GM23338 (cell line): ENCODE measurements at regions not wholly inside any gene's neighbourhood (a gene's known extent, or its start where the extent isn't known, plus 50 kb on each side); places are given as distances from the start of the nearest gene placed in this dataset.
"Not testable (repeated sequence)": the region's sequence is repeated elsewhere in the genome, so short reads cannot be mapped to it uniquely, and the experiment has no call there.

ENCODE experiments used
- ATAC-seq: fragments of 200-7000 bp; cut with Tn5 transposase; 3 replicates; pipeline ENCODE4 v1.9.1; 2020
- DNase-seq: peaks from one replicate; pipeline ENCODE4 v3.0.0-alpha.2; 2015; ENCODE audit warnings: low spot score
- H2AFZ ChIP-seq: fragments of 200-600 bp; sonication (generic); 2 replicates; pipeline ENCODE4 v1.8.0; 2016; ENCODE audit warnings: antibody characterized with exemption, mild to moderate bottlenecking, moderate library complexity
- H3F3A ChIP-seq: fragments of 200-600 bp; sonication (generic); replicated peaks from 2 replicates; pipeline ENCODE4 v1.8.0; 2017; ENCODE audit warnings: antibody characterized with exemption, mixed run types, low read depth
- H3K27ac ChIP-seq: fragments of 200-600 bp; sonication (generic); 2 replicates; pipeline ENCODE4 v1.6.1; 2016; ENCODE audit warnings: low read depth
- H3K27me3 ChIP-seq: fragments of 200-600 bp; sonication (generic); 2 replicates; pipeline ENCODE4 v1.8.0; 2016; ENCODE audit warnings: mild to moderate bottlenecking, mixed run types, moderate library complexity; ENCODE audit not compliant: insufficient read depth
- H3K36me3 ChIP-seq: fragments of 200-600 bp; sonication (generic); 2 replicates; pipeline ENCODE4 v1.8.0; 2016; ENCODE audit warnings: mild to moderate bottlenecking; ENCODE audit not compliant: insufficient read depth
- H3K4me1 ChIP-seq: fragments of 200-600 bp; sonication (generic); 2 replicates; pipeline ENCODE4 v1.8.0; 2016; ENCODE audit warnings: mild to moderate bottlenecking, moderate library complexity; ENCODE audit not compliant: insufficient read depth
- H3K4me2 ChIP-seq: fragments of 200-600 bp; sonication (generic); 2 replicates; pipeline ENCODE4 v1.7.1; 2017; ENCODE audit warnings: mixed run types
- H3K4me3 ChIP-seq: fragments of 200-600 bp; sonication (generic); 2 replicates; pipeline ENCODE4 v1.6.1; 2016; ENCODE audit warnings: mixed run types
- H3K79me2 ChIP-seq: fragments of 200-600 bp; sonication (generic); replicated peaks from 2 replicates; pipeline ENCODE4 v1.8.0; 2017; ENCODE audit warnings: mild to moderate bottlenecking; ENCODE audit not compliant: insufficient read depth
- H3K9me2 ChIP-seq: fragments of 200-600 bp; sonication (generic); 2 replicates; pipeline ENCODE4 v1.8.0; 2017; ENCODE audit not compliant: insufficient read depth
- H4K20me1 ChIP-seq: fragments of 200-600 bp; sonication (generic); replicated peaks from 2 replicates; pipeline ENCODE4 v1.8.0; 2017; ENCODE audit warnings: mild to moderate bottlenecking; ENCODE audit not compliant: insufficient read depth
- H3K27ac Mint-ChIP-seq: 2 replicates; pipeline ENCODE4 v1.8.0; 2020; ENCODE audit warnings: inconsistent platforms, mild to moderate bottlenecking, moderate library complexity, mixed read lengths
- H3K27me3 Mint-ChIP-seq: 3 replicates; pipeline ENCODE4 v1.8.0; 2022; ENCODE audit warnings: low read depth, mild to moderate bottlenecking, moderate library complexity, mixed read lengths, inconsistent platforms; ENCODE audit not compliant: insufficient read depth, poor library complexity
- H3K36me3 Mint-ChIP-seq: 3 replicates; pipeline ENCODE4 v1.8.0; 2021; ENCODE audit warnings: low read depth, mild to moderate bottlenecking, inconsistent platforms, moderate library complexity, mixed read lengths
- H3K4me1 Mint-ChIP-seq: 3 replicates; pipeline ENCODE4 v1.8.0; 2020; ENCODE audit warnings: mild to moderate bottlenecking, inconsistent platforms, mixed read lengths
- H3K4me3 Mint-ChIP-seq: 3 replicates; pipeline ENCODE4 v1.8.0; 2021; ENCODE audit warnings: moderate library complexity, mild to moderate bottlenecking, inconsistent platforms, mixed read lengths
- H3K9me3 Mint-ChIP-seq: 3 replicates; pipeline ENCODE4 v1.8.0; 2020; ENCODE audit warnings: moderate library complexity, mild to moderate bottlenecking, inconsistent platforms, mixed read lengths
- CREB1 ChIP-seq: fragments of 250-450 bp; sonication (Bioruptor Pico); IDR thresholded peaks from 2 replicates; pipeline ENCODE4 v1.5.0; 2020; ENCODE audit warnings: low read depth, mild to moderate bottlenecking, moderate library complexity
- EZH2 ChIP-seq: fragments of 200-600 bp; sonication (generic); IDR thresholded peaks from one replicate; pipeline ENCODE4 v1.8.0; 2017; ENCODE audit warnings: antibody characterized with exemption, mild to moderate bottlenecking, low read depth; ENCODE audit not compliant: unreplicated experiment
- EZH2phosphoT487 ChIP-seq: fragments of 200-600 bp; sonication (generic); IDR thresholded peaks from one replicate; pipeline ENCODE4 v1.8.1; 2018; ENCODE audit warnings: antibody characterized with exemption; ENCODE audit not compliant: unreplicated experiment
- JUNB ChIP-seq: IDR thresholded peaks from one replicate; pipeline ENCODE4 v1.6.1; 2016; ENCODE audit warnings: antibody characterized with exemption; ENCODE audit not compliant: unreplicated experiment
- NANOG ChIP-seq: IDR thresholded peaks from 2 replicates; pipeline ENCODE4 v1.6.1; 2016; ENCODE audit warnings: antibody characterized with exemption, borderline replicate concordance
- STAT1 ChIP-seq: IDR thresholded peaks from one replicate; pipeline ENCODE4 v1.6.1; 2016; ENCODE audit warnings: antibody characterized with exemption; ENCODE audit not compliant: unreplicated experiment
- TF ChIP-seq, protein P1 (sequence below), 2 experiments: fragments of 200-600 bp in 1 of 2; sonication (generic) in 1 of 2; conservative IDR thresholded peaks; 2 replicates each; pipeline versions ENCODE4 v1.5.1 to v1.6.1; 2016 to 2017; ENCODE audit warnings: antibody characterized with exemption in 2 of 2, low read depth in 2 of 2, mild to moderate bottlenecking in 2 of 2, moderate library complexity in 1 of 2
- TF ChIP-seq, protein P2 (sequence below): IDR thresholded peaks from 2 replicates; pipeline ENCODE4 v1.6.1; 2016; ENCODE audit warnings: antibody characterized with exemption
- TF ChIP-seq, protein P3 (sequence below): fragments of 250-450 bp; sonication (Bioruptor Pico); IDR thresholded peaks from 2 replicates; pipeline ENCODE4 v1.5.0; 2020; ENCODE audit warnings: mild to moderate bottlenecking, moderate library complexity
- TF ChIP-seq, protein P4 (sequence below): IDR thresholded peaks from one replicate; pipeline ENCODE4 v1.6.1; 2018; ENCODE audit warnings: antibody characterized with exemption; ENCODE audit not compliant: unreplicated experiment

DNA sequence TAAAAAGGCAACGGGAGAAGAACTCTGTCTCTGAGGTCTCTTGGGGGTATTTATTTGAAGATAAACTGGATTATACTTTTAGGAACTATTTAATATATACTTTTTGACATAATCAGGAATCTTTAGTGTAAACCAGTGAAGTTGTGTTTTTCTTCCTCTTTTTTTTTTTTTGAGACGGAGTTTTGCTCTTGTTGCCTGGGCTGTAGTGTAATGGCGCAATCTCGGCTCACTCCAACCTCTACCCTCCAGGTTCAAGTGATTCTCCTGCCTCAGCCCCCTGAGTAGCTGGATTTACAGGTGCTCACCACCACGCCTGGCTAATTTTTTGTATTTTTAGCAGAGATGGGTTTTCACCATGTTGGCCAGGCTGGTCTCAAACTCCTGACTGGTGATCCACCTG, 68.5 kb upstream of the MAN2A1 start:
- not testable (repeated sequence) for H2AFZ ChIP-seq, H3K9me2 ChIP-seq, H4K20me1 ChIP-seq, H3K4me2 ChIP-seq, H3K4me1 ChIP-seq, H3K4me3 Mint-ChIP-seq, H3F3A ChIP-seq, H3K4me1 Mint-ChIP-seq, DNase-seq, ATAC-seq, H3K27ac ChIP-seq, H3K36me3 ChIP-seq, H3K4me3 ChIP-seq, H3K27me3 Mint-ChIP-seq, H3K79me2 ChIP-seq, H3K27me3 ChIP-seq, H3K27ac Mint-ChIP-seq, H3K36me3 Mint-ChIP-seq
- H3K9me3 Mint-ChIP-seq: peaks cover 10% of the 10 kb centered on the region; the same call in 2 of the 3 replicates

DNA sequence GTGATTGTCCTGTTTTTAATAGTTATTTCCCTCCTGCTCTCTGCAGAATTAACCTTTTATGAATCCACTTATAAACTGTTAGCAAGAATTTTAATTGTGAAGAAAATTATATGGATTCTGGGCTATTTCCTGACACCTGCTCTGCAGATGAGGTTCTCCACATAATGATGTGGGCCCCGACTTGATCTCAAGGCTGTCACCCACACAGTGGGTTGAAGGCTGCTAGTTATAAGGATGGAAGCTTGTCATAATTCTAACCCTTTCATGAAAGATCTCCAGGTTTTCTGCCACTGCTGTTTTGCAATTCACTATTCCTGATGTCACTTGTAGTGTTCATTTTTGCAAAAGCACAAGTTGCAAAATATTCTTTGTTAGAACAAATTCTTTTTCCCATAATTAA, 69.1 kb upstream of the MAN2A1 start:
- Histone ChIP-seq H3K27me3 (no peaks in the 10 kb centered on the region), H3K79me2 (no peaks in the 10 kb centered on the region), H3K4me1 (no peaks in the 10 kb centered on the region), H3K27ac (no peak overlapping the region), H3F3A (no peaks in the 10 kb centered on the region), H3K36me3 (no peaks in the 10 kb centered on the region), H3K4me2 (no peak overlapping the region), H4K20me1 (no peaks in the 10 kb centered on the region), H2AFZ (no peak overlapping the region), H3K9me2 (no peaks in the 10 kb centered on the region), H3K4me3 (no peak overlapping the region)
- Mint-ChIP-seq H3K27ac (no peak overlapping the region), H3K27me3 (no peaks in the 10 kb centered on the region), H3K4me3 (no peak overlapping the region), H3K4me1 (no peaks in the 10 kb centered on the region), H3K36me3 (no peaks in the 10 kb centered on the region), H3K9me3 (peaks cover 6% of the 10 kb centered on the region; the same call in 2 of the 3 replicates)
- DNase-seq: no peak
- no peak for ATAC-seq
- TF ChIP-seq CREB1 (no peak), JUNB (no peak), STAT1 (no peak), NANOG (no peak), EZH2 (no peak), EZH2phosphoT487 (no peak)
- TF ChIP-seq, protein P1, sequence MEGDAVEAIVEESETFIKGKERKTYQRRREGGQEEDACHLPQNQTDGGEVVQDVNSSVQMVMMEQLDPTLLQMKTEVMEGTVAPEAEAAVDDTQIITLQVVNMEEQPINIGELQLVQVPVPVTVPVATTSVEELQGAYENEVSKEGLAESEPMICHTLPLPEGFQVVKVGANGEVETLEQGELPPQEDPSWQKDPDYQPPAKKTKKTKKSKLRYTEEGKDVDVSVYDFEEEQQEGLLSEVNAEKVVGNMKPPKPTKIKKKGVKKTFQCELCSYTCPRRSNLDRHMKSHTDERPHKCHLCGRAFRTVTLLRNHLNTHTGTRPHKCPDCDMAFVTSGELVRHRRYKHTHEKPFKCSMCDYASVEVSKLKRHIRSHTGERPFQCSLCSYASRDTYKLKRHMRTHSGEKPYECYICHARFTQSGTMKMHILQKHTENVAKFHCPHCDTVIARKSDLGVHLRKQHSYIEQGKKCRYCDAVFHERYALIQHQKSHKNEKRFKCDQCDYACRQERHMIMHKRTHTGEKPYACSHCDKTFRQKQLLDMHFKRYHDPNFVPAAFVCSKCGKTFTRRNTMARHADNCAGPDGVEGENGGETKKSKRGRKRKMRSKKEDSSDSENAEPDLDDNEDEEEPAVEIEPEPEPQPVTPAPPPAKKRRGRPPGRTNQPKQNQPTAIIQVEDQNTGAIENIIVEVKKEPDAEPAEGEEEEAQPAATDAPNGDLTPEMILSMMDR (conservative IDR thresholded peaks at IDR 0.05; ENCODE audit: low read depth in 2 of 2): no peak
- TF ChIP-seq, protein P2, sequence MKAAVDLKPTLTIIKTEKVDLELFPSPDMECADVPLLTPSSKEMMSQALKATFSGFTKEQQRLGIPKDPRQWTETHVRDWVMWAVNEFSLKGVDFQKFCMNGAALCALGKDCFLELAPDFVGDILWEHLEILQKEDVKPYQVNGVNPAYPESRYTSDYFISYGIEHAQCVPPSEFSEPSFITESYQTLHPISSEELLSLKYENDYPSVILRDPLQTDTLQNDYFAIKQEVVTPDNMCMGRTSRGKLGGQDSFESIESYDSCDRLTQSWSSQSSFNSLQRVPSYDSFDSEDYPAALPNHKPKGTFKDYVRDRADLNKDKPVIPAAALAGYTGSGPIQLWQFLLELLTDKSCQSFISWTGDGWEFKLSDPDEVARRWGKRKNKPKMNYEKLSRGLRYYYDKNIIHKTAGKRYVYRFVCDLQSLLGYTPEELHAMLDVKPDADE: no peak
- TF ChIP-seq, protein P3, sequence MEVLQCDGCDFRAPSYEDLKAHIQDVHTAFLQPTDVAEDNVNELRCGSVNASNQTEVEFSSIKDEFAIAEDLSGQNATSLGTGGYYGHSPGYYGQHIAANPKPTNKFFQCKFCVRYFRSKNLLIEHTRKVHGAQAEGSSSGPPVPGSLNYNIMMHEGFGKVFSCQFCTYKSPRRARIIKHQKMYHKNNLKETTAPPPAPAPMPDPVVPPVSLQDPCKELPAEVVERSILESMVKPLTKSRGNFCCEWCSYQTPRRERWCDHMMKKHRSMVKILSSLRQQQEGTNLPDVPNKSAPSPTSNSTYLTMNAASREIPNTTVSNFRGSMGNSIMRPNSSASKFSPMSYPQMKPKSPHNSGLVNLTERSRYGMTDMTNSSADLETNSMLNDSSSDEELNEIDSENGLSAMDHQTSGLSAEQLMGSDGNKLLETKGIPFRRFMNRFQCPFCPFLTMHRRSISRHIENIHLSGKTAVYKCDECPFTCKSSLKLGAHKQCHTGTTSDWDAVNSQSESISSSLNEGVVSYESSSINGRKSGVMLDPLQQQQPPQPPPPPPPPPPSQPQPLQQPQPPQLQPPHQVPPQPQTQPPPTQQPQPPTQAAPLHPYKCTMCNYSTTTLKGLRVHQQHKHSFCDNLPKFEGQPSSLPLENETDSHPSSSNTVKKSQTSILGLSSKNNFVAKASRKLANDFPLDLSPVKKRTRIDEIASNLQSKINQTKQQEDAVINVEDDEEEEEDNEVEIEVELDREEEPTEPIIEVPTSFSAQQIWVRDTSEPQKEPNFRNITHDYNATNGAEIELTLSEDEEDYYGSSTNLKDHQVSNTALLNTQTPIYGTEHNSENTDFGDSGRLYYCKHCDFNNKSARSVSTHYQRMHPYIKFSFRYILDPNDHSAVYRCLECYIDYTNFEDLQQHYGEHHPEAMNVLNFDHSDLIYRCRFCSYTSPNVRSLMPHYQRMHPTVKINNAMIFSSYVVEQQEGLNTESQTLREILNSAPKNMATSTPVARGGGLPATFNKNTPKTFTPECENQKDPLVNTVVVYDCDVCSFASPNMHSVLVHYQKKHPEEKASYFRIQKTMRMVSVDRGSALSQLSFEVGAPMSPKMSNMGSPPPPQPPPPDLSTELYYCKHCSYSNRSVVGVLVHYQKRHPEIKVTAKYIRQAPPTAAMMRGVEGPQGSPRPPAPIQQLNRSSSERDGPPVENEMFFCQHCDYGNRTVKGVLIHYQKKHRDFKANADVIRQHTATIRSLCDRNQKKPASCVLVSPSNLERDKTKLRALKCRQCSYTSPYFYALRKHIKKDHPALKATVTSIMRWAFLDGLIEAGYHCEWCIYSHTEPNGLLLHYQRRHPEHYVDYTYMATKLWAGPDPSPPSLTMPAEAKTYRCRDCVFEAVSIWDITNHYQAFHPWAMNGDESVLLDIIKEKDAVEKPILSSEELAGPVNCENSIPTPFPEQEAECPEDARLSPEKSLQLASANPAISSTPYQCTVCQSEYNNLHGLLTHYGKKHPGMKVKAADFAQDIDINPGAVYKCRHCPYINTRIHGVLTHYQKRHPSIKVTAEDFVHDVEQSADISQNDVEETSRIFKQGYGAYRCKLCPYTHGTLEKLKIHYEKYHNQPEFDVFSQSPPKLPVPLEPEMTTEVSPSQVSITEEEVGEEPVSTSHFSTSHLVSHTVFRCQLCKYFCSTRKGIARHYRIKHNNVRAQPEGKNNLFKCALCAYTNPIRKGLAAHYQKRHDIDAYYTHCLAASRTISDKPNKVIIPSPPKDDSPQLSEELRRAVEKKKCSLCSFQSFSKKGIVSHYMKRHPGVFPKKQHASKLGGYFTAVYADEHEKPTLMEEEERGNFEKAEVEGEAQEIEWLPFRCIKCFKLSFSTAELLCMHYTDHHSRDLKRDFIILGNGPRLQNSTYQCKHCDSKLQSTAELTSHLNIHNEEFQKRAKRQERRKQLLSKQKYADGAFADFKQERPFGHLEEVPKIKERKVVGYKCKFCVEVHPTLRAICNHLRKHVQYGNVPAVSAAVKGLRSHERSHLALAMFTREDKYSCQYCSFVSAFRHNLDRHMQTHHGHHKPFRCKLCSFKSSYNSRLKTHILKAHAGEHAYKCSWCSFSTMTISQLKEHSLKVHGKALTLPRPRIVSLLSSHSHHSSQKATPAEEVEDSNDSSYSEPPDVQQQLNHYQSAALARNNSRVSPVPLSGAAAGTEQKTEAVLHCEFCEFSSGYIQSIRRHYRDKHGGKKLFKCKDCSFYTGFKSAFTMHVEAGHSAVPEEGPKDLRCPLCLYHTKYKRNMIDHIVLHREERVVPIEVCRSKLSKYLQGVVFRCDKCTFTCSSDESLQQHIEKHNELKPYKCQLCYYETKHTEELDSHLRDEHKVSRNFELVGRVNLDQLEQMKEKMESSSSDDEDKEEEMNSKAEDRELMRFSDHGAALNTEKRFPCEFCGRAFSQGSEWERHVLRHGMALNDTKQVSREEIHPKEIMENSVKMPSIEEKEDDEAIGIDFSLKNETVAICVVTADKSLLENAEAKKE: no peak
- TF ChIP-seq, protein P4, sequence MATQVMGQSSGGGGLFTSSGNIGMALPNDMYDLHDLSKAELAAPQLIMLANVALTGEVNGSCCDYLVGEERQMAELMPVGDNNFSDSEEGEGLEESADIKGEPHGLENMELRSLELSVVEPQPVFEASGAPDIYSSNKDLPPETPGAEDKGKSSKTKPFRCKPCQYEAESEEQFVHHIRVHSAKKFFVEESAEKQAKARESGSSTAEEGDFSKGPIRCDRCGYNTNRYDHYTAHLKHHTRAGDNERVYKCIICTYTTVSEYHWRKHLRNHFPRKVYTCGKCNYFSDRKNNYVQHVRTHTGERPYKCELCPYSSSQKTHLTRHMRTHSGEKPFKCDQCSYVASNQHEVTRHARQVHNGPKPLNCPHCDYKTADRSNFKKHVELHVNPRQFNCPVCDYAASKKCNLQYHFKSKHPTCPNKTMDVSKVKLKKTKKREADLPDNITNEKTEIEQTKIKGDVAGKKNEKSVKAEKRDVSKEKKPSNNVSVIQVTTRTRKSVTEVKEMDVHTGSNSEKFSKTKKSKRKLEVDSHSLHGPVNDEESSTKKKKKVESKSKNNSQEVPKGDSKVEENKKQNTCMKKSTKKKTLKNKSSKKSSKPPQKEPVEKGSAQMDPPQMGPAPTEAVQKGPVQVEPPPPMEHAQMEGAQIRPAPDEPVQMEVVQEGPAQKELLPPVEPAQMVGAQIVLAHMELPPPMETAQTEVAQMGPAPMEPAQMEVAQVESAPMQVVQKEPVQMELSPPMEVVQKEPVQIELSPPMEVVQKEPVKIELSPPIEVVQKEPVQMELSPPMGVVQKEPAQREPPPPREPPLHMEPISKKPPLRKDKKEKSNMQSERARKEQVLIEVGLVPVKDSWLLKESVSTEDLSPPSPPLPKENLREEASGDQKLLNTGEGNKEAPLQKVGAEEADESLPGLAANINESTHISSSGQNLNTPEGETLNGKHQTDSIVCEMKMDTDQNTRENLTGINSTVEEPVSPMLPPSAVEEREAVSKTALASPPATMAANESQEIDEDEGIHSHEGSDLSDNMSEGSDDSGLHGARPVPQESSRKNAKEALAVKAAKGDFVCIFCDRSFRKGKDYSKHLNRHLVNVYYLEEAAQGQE: no peak
